Lower lobe of right lung (tissue), 2 donors: ENCODE measurements at regions not wholly inside any gene's neighbourhood (a gene's known extent, or its start where the extent isn't known, plus 50 kb on each side); places are given as distances from the start of the nearest gene placed in this dataset.
"Not testable (repeated sequence)": the region's sequence is repeated elsewhere in the genome, so short reads cannot be mapped to it uniquely, and the experiment has no call there.

Source experiments
- ATAC-seq, 2 donors: fragments of 200-7000 bp; cut with Tn5 transposase; one replicate each; pipeline ENCODE4 v1.9.1; 2020 to 2022; ENCODE audit warnings: mild to moderate bottlenecking in 2 of 2, moderate library complexity in 2 of 2
- DNase-seq: peaks from one replicate; pipeline ENCODE4 v3.0.0-alpha.2; 2020
- H3K27ac ChIP-seq: fragments of 200-600 bp; one replicate; pipeline ENCODE4 v1.8.0; 2022
- H3K27me3 ChIP-seq: fragments of 200-600 bp; one replicate; pipeline ENCODE4 v1.8.0; 2022; ENCODE audit warnings: low read depth
- H3K36me3 ChIP-seq: fragments of 200-600 bp; one replicate; pipeline ENCODE4 v1.8.0; 2022; ENCODE audit warnings: mild to moderate bottlenecking
- H3K4me1 ChIP-seq: fragments of 200-600 bp; one replicate; pipeline ENCODE4 v1.8.0; 2022
- H3K4me3 ChIP-seq: fragments of 200-600 bp; one replicate; pipeline ENCODE4 v1.8.0; 2022; ENCODE audit warnings: mild to moderate bottlenecking
- H3K9me3 ChIP-seq: fragments of 200-600 bp; one replicate; pipeline ENCODE4 v1.8.0; 2022
- intact Hi-C: fragments of 100-400 bp; cut with DNase I; formaldehyde crosslinking; loops from one replicate; pipeline ENCODE4 v1.11.0; 2022
- TF ChIP-seq, protein P1 (sequence below): fragments of 200-600 bp; IDR thresholded peaks from one replicate; pipeline ENCODE4 v1.8.0; 2022; ENCODE audit warnings: antibody characterized with exemption, mild to moderate bottlenecking
- donor health status: DM: no; HTN: yes; CAD: no; lungs with severe emphysema.

DNA sequence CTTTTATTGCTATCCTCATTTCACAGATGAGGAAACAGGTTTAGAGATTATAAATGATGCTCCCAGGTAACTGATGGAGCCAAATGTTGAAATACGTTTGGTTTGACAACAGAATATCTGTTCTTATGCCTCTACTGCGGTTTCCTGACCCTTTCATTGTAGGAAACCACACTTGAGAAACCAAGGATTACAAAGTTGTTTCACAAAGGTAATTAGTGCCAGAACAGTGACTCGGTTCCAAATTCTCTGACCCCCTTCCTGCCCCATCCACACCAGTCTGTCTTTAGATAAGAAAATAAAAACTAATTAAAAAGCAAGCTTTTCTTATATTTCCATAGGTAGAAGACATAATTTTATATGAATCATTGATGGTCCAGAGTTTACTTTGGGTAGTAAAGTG is 393.7 kb upstream of the MBL2 start:
- intact Hi-C loops, result no loop called here
- no peaks in the 10 kb centered on the region for H3K36me3 ChIP-seq
- H3K4me1 ChIP-seq, result no peaks in the 10 kb centered on the region
- H3K9me3 ChIP-seq, result no peaks in the 10 kb centered on the region
- DNase-seq, result no peak
- TF ChIP-seq, protein P1, sequence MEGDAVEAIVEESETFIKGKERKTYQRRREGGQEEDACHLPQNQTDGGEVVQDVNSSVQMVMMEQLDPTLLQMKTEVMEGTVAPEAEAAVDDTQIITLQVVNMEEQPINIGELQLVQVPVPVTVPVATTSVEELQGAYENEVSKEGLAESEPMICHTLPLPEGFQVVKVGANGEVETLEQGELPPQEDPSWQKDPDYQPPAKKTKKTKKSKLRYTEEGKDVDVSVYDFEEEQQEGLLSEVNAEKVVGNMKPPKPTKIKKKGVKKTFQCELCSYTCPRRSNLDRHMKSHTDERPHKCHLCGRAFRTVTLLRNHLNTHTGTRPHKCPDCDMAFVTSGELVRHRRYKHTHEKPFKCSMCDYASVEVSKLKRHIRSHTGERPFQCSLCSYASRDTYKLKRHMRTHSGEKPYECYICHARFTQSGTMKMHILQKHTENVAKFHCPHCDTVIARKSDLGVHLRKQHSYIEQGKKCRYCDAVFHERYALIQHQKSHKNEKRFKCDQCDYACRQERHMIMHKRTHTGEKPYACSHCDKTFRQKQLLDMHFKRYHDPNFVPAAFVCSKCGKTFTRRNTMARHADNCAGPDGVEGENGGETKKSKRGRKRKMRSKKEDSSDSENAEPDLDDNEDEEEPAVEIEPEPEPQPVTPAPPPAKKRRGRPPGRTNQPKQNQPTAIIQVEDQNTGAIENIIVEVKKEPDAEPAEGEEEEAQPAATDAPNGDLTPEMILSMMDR, result no peak
- no peaks in the 10 kb centered on the region for H3K27me3 ChIP-seq
- no peak for ATAC-seq
- H3K27ac ChIP-seq, result no peak overlapping the region
- H3K4me3 ChIP-seq, result no peak overlapping the region

DNA sequence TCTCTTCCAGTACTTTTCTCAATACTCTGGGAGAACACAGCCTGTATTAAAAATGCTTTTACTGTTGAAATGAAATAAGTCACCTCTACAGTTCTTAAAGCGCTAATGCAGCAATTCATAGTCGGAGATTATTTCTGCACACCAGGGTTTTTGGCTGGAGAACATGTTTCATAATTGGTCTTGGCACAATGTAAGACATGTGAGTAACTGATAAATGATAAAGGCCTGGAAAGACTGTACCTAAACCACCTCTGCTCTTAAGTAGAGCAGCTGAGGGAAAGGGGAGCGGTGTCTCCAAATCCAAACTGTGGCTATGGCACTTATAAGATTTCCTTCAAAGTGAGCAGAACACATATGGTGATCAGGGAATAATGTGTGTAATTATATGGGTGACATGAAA is 390.3 kb upstream of the MBL2 start:
- H3K36me3 ChIP-seq, result no peaks in the 10 kb centered on the region
- H3K27ac ChIP-seq, result no peak overlapping the region
- H3K4me1 ChIP-seq, result no peaks in the 10 kb centered on the region
- no peaks in the 10 kb centered on the region for H3K27me3 ChIP-seq
- no peak for ATAC-seq
- TF ChIP-seq, protein P1, result no peak
- H3K4me3 ChIP-seq, result no peak overlapping the region
- H3K9me3 ChIP-seq, result no peaks in the 10 kb centered on the region
- no peak for DNase-seq
- intact Hi-C loops, result no loop called here

DNA sequence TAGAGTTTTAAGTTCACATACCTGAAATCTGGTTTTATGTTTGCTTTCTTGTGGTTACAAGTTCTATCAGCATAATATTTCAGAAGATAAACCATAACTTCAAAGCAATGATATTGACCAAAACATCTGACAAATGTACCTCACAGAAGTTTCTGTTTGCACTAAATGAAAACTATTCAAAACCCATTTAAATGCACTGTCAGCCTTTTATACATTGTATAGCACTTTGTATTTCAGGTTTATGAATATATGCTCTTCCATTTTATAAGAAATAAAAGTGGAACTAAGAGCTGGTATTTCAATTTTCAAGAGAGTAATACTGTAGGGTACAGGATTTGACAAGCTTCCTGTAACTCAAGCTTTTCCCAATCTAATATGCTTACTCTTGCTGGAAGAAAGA is 388.6 kb upstream of the MBL2 start:
- H3K4me3 ChIP-seq, result no peak overlapping the region
- intact Hi-C loops, result no loop called here
- no peaks in the 10 kb centered on the region for H3K4me1 ChIP-seq
- DNase-seq (no peak), ATAC-seq (no peak)
- TF ChIP-seq, protein P1, result no peak
- H3K9me3 ChIP-seq, result no peaks in the 10 kb centered on the region
- H3K27ac ChIP-seq, result no peak overlapping the region
- H3K36me3 ChIP-seq, result no peaks in the 10 kb centered on the region
- H3K27me3 ChIP-seq, result no peaks in the 10 kb centered on the region

DNA sequence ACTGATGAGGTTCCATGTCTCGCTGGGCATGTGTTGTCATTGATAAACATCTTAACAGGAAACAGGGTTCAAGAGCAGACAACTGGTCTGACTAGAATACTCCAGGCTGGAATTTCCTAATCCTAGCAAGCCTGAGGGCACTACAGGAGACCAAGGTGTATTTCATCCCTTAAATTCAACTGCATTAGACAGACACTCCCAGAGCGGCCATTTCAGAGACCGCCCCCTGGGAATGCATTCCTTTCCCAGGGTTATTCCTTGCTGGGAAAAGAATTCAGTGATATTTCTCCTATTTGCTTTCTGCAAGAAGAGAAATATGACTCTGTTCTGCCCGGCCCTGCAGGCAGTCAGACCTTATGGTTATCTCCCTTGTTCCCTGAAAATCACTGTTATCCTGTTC is 383.1 kb upstream of the MBL2 start:
- H3K27me3 ChIP-seq, H3K4me1 ChIP-seq, H3K36me3 ChIP-seq, H3K4me3 ChIP-seq, intact Hi-C loops, H3K27ac ChIP-seq, ATAC-seq, H3K9me3 ChIP-seq, DNase-seq: not testable (repeated sequence)

DNA sequence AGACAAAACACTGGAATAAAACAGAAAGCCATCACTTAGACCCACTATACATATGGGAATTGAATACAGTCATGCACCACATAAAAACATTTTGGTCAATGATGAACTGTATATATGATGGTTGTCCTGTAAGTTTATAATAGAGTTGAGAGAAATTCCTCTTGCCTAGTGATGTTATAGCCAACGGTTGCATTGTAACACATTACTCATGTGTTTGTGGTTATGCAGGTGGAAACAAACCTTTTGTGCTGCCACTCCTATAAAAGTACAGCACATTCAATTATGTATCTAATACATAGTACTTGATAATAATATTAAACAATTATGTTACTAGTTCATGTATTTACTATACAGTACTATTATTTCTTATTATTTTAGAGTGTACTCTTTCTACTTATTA is 381.2 kb upstream of the MBL2 start:
- no peak for ATAC-seq
- no peak for DNase-seq
- no peaks in the 10 kb centered on the region for H3K4me1 ChIP-seq
- no peak overlapping the region for H3K4me3 ChIP-seq
- intact Hi-C loops, result no loop called here
- no peak overlapping the region for H3K27ac ChIP-seq
- TF ChIP-seq, protein P1, result no peak
- no peaks in the 10 kb centered on the region for H3K9me3 ChIP-seq
- no peaks in the 10 kb centered on the region for H3K36me3 ChIP-seq
- H3K27me3 ChIP-seq, result no peaks in the 10 kb centered on the region

DNA sequence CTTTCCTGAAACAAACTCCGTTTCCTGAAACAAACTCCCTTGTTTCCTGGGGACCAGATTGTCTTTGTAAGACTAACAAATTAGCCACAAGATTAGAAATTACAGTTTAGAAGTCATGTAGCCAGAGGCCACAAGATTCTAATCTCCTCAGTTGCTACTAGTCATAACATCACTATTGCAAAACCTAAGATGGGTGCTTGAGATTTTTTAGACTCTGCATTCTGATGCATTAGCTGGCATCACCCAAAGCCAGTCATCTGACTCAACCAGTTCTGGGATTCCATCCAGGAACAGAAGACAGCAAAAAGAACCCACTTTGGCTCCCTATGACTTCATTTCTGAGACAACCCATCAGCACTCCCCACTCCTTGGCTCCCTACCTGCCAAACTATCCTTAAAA is 367.9 kb upstream of the MBL2 start:
- Histone ChIP-seq H3K27me3 (no peaks in the 10 kb centered on the region), H3K4me1 (no peaks in the 10 kb centered on the region), H3K9me3 (no peaks in the 10 kb centered on the region), H3K27ac (no peak overlapping the region), H3K4me3 (no peak overlapping the region), H3K36me3 (no peaks in the 10 kb centered on the region)
- DNase-seq, result no peak
- ATAC-seq, result no peak
- intact Hi-C loops, result no loop called here
- TF ChIP-seq, protein P1, result no peak
